ENCODE measurements at regions not wholly inside any gene's neighbourhood (a gene's known extent, or its start where the extent isn't known, plus 50 kb on each side); places are given as distances from the start of the nearest gene placed in this dataset.
"Not testable (repeated sequence)": the region's sequence is repeated elsewhere in the genome, so short reads cannot be mapped to it uniquely, and the experiment has no call there.

DNA sequence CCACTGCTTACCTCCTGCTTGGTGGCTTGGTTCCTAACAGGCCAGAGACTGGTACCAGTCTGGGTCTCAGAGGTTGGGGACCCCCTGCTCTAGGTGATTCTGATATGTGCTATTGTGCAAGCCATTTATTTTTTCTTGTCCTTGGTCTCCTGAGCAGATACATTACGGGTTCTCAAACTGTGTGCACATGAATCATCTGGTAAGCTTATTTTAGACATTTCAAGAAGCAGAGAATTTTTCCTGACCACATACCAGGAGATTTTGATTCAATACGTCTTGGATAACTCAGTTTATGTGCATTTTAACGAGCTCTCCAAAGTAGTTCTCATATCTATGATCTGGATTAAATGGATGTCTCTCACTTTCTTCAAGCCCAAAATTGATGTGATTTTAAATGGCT is 77.2 kb downstream of the FHIP1A start:
- ATAC-seq (ENCODE audit: low FRiP score) (no peak), DNase-seq (ENCODE audit: low spot score) (no peak)
- no peak for TF ChIP-seq CTCF (IDR thresholded peaks at IDR 0.05)

DNA sequence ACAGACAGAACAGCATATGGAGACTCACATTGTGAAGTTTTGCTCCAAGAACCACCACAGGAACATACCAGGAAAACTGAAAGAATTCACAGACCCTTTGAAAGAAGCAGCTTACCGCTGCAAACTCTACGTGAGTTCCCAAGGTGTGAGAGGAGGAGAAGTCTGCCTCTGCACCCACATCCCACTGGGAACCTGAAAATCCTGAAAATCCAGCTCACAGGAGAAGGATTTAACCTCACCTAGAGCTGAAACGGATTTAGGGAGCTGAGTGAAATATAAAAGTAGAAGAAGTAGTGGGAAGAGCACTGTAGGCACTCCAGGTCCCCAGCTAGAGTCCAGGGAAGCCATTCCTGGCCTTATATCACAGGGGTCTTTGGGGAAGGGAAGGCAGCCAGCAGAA is 80.0 kb downstream of the FHIP1A start:
- no peak for DNase-seq (ENCODE audit: low spot score)
- TF ChIP-seq CTCF (IDR thresholded peaks at IDR 0.05) = no peak
- no peak for ATAC-seq (ENCODE audit: low FRiP score)

- ATAC-seq (ENCODE audit: low FRiP score) = no peak
- no peak for TF ChIP-seq CTCF (IDR thresholded peaks at IDR 0.05)
These were observed 80.7 kb downstream of the FHIP1A start for GRCh38 chr4:151489462-151490203.

DNA sequence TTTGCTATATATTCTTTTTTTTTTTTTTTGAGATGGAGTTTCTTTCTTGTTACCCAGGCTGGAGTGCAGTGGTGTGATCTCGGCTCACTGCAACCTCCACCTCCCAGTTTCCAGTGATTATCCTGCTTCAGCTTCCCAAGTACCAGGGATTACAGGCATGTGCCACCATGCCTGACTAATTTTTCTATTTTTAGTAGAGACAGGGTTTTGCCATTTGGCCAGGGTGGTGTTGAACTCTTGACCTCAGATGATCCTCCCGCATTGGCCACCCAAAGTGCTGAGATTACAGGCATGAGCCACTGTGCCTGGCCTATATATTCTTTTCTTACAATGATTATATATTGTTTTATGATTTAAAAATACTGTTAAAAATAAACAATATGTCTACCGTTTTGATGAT is 86.6 kb downstream of the FHIP1A start:
- not testable (repeated sequence) for DNase-seq (ENCODE audit: low spot score); ATAC-seq (ENCODE audit: low FRiP score)

More at GRCh38 chr4:151489462-151490203, 80.7 kb downstream of the FHIP1A start:
- no peak for DNase-seq (ENCODE audit: low spot score)

GRCh38 chr4:151511548-151511947 is 102.6 kb downstream of the FHIP1A start:
- not testable (repeated sequence) for DNase-seq (ENCODE audit: low spot score); ATAC-seq (ENCODE audit: low FRiP score)

GRCh38 chr4:151517896-151518295 is 108.9 kb downstream of the FHIP1A start:
- ATAC-seq (ENCODE audit: low FRiP score) = no peak
- no peak for DNase-seq (ENCODE audit: low spot score)
- TF ChIP-seq CTCF (IDR thresholded peaks at IDR 0.05) = no peak

- ATAC-seq (ENCODE audit: low FRiP score) = no peak
- TF ChIP-seq CTCF (IDR thresholded peaks at IDR 0.05) = no peak
- DNase-seq (ENCODE audit: low spot score) = no peak
These were observed 109.4 kb downstream of the FHIP1A start for GRCh38 chr4:151518359-151518758.

- TF ChIP-seq CTCF (IDR thresholded peaks at IDR 0.05) = no peak
- no peak for ATAC-seq (ENCODE audit: low FRiP score)
These were observed 110.9 kb downstream of the FHIP1A start for GRCh38 chr4:151519728-151520415.

More at GRCh38 chr4:151519728-151520415, 110.9 kb downstream of the FHIP1A start:
- DNase-seq (ENCODE audit: low spot score) = no peak

Measured in omental fat pad (tissue), 3 donors.